ENCODE measurements at regions not wholly inside any gene's neighbourhood (a gene's known extent, or its start where the extent isn't known, plus 50 kb on each side); places are given as distances from the start of the nearest gene placed in this dataset.

DNA sequence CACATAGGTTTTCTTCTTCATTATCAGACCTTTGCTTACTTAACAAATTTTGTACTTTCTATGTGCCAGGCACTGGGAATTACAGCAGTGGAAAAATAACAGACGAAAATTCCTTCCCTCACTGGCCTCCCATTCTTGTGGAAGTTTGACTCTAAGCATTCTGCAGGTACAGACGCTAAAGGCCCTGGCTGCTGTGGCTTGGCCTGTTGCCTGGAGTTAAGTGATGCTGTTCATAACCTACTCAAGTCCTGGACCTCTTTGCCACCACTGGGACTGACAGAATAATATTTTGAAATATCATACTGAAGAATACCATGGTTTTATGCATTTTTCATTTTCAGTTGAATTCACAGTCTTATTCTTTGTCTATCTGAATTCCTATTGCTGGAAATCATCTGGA, 97.3 kb upstream of the SPATA31C2 start:
- CTCF ChIA-PET: no interaction called here
- H3K4me1 ChIP-seq (ENCODE audit: control insufficient read depth, insufficient read depth, low read length): no peaks in the 10 kb centered on the region

DNA sequence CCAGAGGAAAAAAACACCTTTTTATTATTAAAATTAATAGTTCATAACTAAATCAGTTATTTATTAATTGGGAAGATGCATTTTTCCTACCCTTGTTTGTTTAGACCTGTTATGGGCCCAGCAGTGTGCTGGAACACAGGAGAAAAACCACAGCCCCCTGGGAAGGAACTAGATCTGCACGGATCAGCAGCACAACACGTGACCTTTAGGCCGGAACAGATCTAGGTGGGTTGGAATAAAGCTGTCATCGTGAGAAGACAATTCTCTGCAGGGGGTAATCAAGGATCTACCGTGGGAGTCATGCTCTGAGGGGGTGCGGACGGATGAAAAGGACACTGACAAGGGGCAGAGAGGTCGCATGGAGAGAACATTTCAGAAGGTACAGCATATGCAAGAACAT, 95.8 kb upstream of the SPATA31C2 start:
- Histone ChIP-seq H3K27ac (ENCODE audit: extremely low read depth, low read depth, low read length) (no peak overlapping the region), H3K4me1 (ENCODE audit: control insufficient read depth, insufficient read depth, low read length) (no peaks in the 10 kb centered on the region), H3K4me3 (ENCODE audit: low read depth, low read length) (no peak overlapping the region), H3K36me3 (ENCODE audit: control insufficient read depth in 2 of 2, insufficient read depth in 1 of 2, low read length in 2 of 2) (no peaks in the 10 kb centered on the region), H3K9me3 (ENCODE audit: control insufficient read depth, insufficient read depth, low read depth, low read length) (no peaks in the 10 kb centered on the region)
- no peak for TF ChIP-seq ZFP69B (tag by site-specific recombination; IDR thresholded peaks at IDR 0.05)
- ChIA-PET CTCF (no interaction called here), POLR2A (no interaction called here)

More for the DNA sequence above, 97.3 kb upstream of the SPATA31C2 start:
- POLR2A ChIA-PET: no interaction called here
- TF ChIP-seq, protein P1, sequence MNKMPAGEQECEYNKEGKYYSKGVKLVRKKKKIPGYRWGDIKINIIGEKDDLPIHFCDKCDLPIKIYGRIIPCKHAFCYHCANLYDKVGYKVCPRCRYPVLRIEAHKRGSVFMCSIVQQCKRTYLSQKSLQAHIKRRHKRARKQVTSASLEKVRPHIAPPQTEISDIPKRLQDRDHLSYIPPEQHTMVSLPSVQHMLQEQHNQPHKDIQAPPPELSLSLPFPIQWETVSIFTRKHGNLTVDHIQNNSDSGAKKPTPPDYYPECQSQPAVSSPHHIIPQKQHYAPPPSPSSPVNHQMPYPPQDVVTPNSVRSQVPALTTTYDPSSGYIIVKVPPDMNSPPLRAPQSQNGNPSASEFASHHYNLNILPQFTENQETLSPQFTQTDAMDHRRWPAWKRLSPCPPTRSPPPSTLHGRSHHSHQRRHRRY (tag by site-specific recombination; IDR thresholded peaks at IDR 0.05): no peak
- no peak for TF ChIP-seq ZNF548 (tag by site-specific recombination; IDR thresholded peaks at IDR 0.05)
- TF ChIP-seq ZNF169 (tag by site-specific recombination; IDR thresholded peaks at IDR 0.05): no peak
- TF ChIP-seq ZNF138 (tag by site-specific recombination; IDR thresholded peaks at IDR 0.05; ENCODE audit: borderline replicate concordance): no peak
- no peak for TF ChIP-seq ZNF549 (tag by site-specific recombination; IDR thresholded peaks at IDR 0.05)
- no peak for TF ChIP-seq GLIS2 (tag by site-specific recombination; IDR thresholded peaks at IDR 0.05)
- no peak for TF ChIP-seq ZSCAN23 (tag by site-specific recombination; IDR thresholded peaks at IDR 0.05)
- no peak for TF ChIP-seq ZNF184 (tag by site-specific recombination; IDR thresholded peaks at IDR 0.05)
- no peak for TF ChIP-seq KLF10 (tag by site-specific recombination; IDR thresholded peaks at IDR 0.05)
- no peak for TF ChIP-seq ZNF48 (tag by site-specific recombination; IDR thresholded peaks at IDR 0.05)
- no peak for TF ChIP-seq TCF7L2 (IDR thresholded peaks at IDR 0.05; ENCODE audit: borderline replicate concordance, low read depth, low read length)
- TF ChIP-seq, protein P2, sequence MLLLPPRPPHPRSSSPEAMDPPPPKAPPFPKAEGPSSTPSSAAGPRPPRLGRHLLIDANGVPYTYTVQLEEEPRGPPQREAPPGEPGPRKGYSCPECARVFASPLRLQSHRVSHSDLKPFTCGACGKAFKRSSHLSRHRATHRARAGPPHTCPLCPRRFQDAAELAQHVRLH (tag by site-specific recombination; IDR thresholded peaks at IDR 0.05): no peak
- TF ChIP-seq ZNF350 (tag by site-specific recombination; IDR thresholded peaks at IDR 0.05): no peak
- no peak for TF ChIP-seq ZNF23 (tag by site-specific recombination; IDR thresholded peaks at IDR 0.05; ENCODE audit: borderline replicate concordance)
- TF ChIP-seq, protein P3, sequence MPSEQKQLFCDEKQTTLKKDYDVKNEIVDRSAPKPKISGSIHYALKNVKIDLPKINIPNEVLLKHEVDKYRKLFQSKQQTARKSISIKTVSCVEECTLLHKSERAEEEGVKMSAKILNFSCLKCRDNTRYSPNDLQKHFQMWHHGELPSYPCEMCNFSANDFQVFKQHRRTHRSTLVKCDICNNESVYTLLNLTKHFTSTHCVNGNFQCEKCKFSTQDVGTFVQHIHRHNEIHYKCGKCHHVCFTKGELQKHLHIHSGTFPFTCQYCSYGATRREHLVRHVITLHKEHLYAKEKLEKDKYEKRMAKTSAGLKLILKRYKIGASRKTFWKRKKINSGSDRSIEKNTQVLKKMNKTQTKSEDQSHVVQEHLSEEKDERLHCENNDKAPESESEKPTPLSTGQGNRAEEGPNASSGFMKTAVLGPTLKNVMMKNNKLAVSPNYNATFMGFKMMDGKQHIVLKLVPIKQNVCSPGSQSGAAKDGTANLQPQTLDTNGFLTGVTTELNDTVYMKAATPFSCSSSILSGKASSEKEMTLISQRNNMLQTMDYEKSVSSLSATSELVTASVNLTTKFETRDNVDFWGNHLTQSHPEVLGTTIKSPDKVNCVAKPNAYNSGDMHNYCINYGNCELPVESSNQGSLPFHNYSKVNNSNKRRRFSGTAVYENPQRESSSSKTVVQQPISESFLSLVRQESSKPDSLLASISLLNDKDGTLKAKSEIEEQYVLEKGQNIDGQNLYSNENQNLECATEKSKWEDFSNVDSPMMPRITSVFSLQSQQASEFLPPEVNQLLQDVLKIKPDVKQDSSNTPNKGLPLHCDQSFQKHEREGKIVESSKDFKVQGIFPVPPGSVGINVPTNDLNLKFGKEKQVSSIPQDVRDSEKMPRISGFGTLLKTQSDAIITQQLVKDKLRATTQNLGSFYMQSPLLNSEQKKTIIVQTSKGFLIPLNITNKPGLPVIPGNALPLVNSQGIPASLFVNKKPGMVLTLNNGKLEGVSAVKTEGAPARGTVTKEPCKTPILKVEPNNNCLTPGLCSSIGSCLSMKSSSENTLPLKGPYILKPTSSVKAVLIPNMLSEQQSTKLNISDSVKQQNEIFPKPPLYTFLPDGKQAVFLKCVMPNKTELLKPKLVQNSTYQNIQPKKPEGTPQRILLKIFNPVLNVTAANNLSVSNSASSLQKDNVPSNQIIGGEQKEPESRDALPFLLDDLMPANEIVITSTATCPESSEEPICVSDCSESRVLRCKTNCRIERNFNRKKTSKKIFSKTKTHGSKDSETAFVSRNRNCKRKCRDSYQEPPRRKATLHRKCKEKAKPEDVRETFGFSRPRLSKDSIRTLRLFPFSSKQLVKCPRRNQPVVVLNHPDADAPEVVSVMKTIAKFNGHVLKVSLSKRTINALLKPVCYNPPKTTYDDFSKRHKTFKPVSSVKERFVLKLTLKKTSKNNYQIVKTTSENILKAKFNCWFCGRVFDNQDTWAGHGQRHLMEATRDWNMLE (tag by site-specific recombination; conservative IDR thresholded peaks at IDR 0.05; ENCODE audit: low read depth): no peak
- no peak for TF ChIP-seq ZNF747 (tag by site-specific recombination; IDR thresholded peaks at IDR 0.05)
- no peak for TF ChIP-seq ZNF768 (tag by site-specific recombination; IDR thresholded peaks at IDR 0.05)
- TF ChIP-seq ZNF623 (tag by site-specific recombination; IDR thresholded peaks at IDR 0.05): no peak
- no peak for TF ChIP-seq HOXA7 (CRISPR knock-in tag; IDR thresholded peaks at IDR 0.05; ENCODE audit: borderline replicate concordance)
- no peak for TF ChIP-seq BCL11B (tag by site-specific recombination; IDR thresholded peaks at IDR 0.05; ENCODE audit: low read depth)
- H3K4me3 ChIP-seq (ENCODE audit: low read depth, low read length): no peak overlapping the region
- no peak overlapping the region for H3K27ac ChIP-seq (ENCODE audit: extremely low read depth, low read depth, low read length)
- H3K9me3 ChIP-seq (ENCODE audit: control insufficient read depth, insufficient read depth, low read depth, low read length): no peaks in the 10 kb centered on the region
- no peaks in the 10 kb centered on the region for H3K36me3 ChIP-seq (ENCODE audit: control insufficient read depth in 2 of 2, insufficient read depth in 1 of 2, low read length in 2 of 2)

All from HEK293 (cell line).